ENCODE measurements at regions not wholly inside any gene's neighbourhood (a gene's known extent, or its start where the extent isn't known, plus 50 kb on each side); places are given as distances from the start of the nearest gene placed in this dataset.
"Not testable (repeated sequence)": the region's sequence is repeated elsewhere in the genome, so short reads cannot be mapped to it uniquely, and the experiment has no call there.

- Histone ChIP-seq H3K27ac (replicated peaks) (no peak overlapping the region), H3K9me3 (replicated peaks) (no peaks in the 10 kb centered on the region), H3K4me3 (no peak overlapping the region), H3K36me3 (no peaks in the 10 kb centered on the region), H3K27me3 (ENCODE audit: low read depth) (peaks cover 32% of the 10 kb centered on the region), H3K4me1 (peaks cover 26% of the 10 kb centered on the region)
- DNase-seq = no peak
- TF ChIP-seq CTCF (IDR thresholded peaks at IDR 0.05; ENCODE audit: borderline replicate concordance) = no peak
- intact Hi-C loops (cut with micrococcal nuclease) = no loop called here
Observed at GRCh38 chr22:19608003-19608690, 83.9 kb upstream of the CLDN5 start.

GRCh38 chr22:19609753-19610152 lies 85.5 kb upstream of the CLDN5 start:
- H3K4me3 ChIP-seq; H3K9me3 ChIP-seq (replicated peaks); H3K36me3 ChIP-seq; H3K27ac ChIP-seq (replicated peaks); intact Hi-C loops (cut with micrococcal nuclease); DNase-seq: not testable (repeated sequence)
- H3K4me1 ChIP-seq = peaks cover 21% of the 10 kb centered on the region
- peaks cover 41% of the 10 kb centered on the region for H3K27me3 ChIP-seq (ENCODE audit: low read depth)

- H3K27ac ChIP-seq (replicated peaks) = no peak overlapping the region
- no peaks in the 10 kb centered on the region for H3K36me3 ChIP-seq
- H3K4me1 ChIP-seq = peaks cover 14% of the 10 kb centered on the region
- no peak for TF ChIP-seq CTCF (IDR thresholded peaks at IDR 0.05; ENCODE audit: borderline replicate concordance)
- intact Hi-C loops (cut with micrococcal nuclease) = no loop called here
- H3K9me3 ChIP-seq (replicated peaks) = no peaks in the 10 kb centered on the region
- DNase-seq = no peak
- H3K4me3 ChIP-seq = no peak overlapping the region
- peaks cover 48% of the 10 kb centered on the region for H3K27me3 ChIP-seq (ENCODE audit: low read depth)
Observed at GRCh38 chr22:19610518-19611253, 86.5 kb upstream of the CLDN5 start.

- Histone ChIP-seq H3K4me1 (peaks cover 12% of the 10 kb centered on the region), H3K27ac (replicated peaks) (no peak overlapping the region), H3K27me3 (ENCODE audit: low read depth) (peaks cover 44% of the 10 kb centered on the region), H3K36me3 (no peaks in the 10 kb centered on the region), H3K4me3 (no peak overlapping the region), H3K9me3 (replicated peaks) (no peaks in the 10 kb centered on the region)
- intact Hi-C loops (cut with micrococcal nuclease) = no loop called here
- no peak for TF ChIP-seq CTCF (IDR thresholded peaks at IDR 0.05; ENCODE audit: borderline replicate concordance)
- DNase-seq = no peak
Observed at GRCh38 chr22:19611590-19611989, 87.4 kb upstream of the CLDN5 start.

GRCh38 chr22:19612866-19613572 lies 88.8 kb upstream of the CLDN5 start:
- Histone ChIP-seq H3K27me3 (ENCODE audit: low read depth) (peaks cover 35% of the 10 kb centered on the region), H3K9me3 (replicated peaks) (no peaks in the 10 kb centered on the region), H3K36me3 (no peaks in the 10 kb centered on the region), H3K27ac (replicated peaks) (no peak overlapping the region), H3K4me1 (no peaks in the 10 kb centered on the region), H3K4me3 (no peak overlapping the region)
- no peak for TF ChIP-seq CTCF (IDR thresholded peaks at IDR 0.05; ENCODE audit: borderline replicate concordance)
- intact Hi-C loops (cut with micrococcal nuclease) = no loop called here
- DNase-seq = no peak

- intact Hi-C loops (cut with micrococcal nuclease) = no loop called here
- DNase-seq = no peak
- Histone ChIP-seq H3K36me3 (no peaks in the 10 kb centered on the region), H3K27ac (replicated peaks) (no peak overlapping the region), H3K27me3 (ENCODE audit: low read depth) (peaks cover 42% of the 10 kb centered on the region), H3K4me3 (no peak overlapping the region), H3K4me1 (no peaks in the 10 kb centered on the region), H3K9me3 (replicated peaks) (no peaks in the 10 kb centered on the region)
- no peak for TF ChIP-seq CTCF (IDR thresholded peaks at IDR 0.05; ENCODE audit: borderline replicate concordance)
Observed at GRCh38 chr22:19614536-19614863, 90.3 kb upstream of the CLDN5 start.
